OCI-LY7 (cell line): ENCODE measurements at regions not wholly inside any gene's neighbourhood (a gene's known extent, or its start where the extent isn't known, plus 50 kb on each side); places are given as distances from the start of the nearest gene placed in this dataset.

Experiments
- CTCF ChIP-seq: fragments of 200-600 bp; sonication (generic); conservative IDR thresholded peaks from 2 replicates; pipeline ENCODE4 v1.5.1; 2014; ENCODE audit warnings: mild to moderate bottlenecking, antibody characterized with exemption, low read length, moderate library complexity, mixed read lengths
- EZH2phosphoT487 ChIP-seq: fragments of 200-600 bp; sonication (generic); IDR thresholded peaks from 2 replicates; pipeline ENCODE4 v1.6.1; 2018; ENCODE audit warnings: low read depth, borderline replicate concordance, mild to moderate bottlenecking, mixed run types, antibody characterized with exemption, low read length, moderate library complexity, mixed read lengths

- TF ChIP-seq CTCF (no peak), EZH2phosphoT487 (no peak)
These were observed 142.3 kb upstream of the ZC3H12A start for GRCh38 chr1:37332126-37332525.
